ENCODE measurements at regions not wholly inside any gene's neighbourhood (a gene's known extent, or its start where the extent isn't known, plus 50 kb on each side); places are given as distances from the start of the nearest gene placed in this dataset.

DNA sequence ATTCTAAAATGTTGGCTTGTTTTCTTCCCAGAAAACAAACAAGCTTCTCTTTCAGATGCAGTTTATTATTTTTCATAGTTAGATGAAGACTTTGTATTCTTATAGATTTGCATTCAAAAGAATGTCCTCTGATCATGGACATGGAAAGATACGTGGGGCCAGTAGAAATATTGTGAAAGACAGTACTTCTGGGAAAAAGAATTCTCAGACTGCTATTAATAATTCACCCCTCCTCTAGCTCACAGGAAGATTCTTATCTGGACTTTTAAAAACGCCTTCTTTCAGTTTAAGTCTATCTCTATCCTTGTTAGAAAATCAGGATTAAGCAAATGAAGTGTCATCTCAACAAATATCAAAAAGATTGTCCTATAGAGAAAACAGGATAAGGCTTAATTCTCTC, 514.1 kb upstream of the ADAMTS9 start:
- intact Hi-C loops (cut with DNase I; ENCODE audit: low total_unique reads): no loop called here
- 35 to 49% methylated on average over 2 of the region's 2 CpGs for WGBS, 2 donors
- no peak for TF ChIP-seq POLR2A (IDR thresholded peaks at IDR 0.05)
- TF ChIP-seq, protein P1, sequence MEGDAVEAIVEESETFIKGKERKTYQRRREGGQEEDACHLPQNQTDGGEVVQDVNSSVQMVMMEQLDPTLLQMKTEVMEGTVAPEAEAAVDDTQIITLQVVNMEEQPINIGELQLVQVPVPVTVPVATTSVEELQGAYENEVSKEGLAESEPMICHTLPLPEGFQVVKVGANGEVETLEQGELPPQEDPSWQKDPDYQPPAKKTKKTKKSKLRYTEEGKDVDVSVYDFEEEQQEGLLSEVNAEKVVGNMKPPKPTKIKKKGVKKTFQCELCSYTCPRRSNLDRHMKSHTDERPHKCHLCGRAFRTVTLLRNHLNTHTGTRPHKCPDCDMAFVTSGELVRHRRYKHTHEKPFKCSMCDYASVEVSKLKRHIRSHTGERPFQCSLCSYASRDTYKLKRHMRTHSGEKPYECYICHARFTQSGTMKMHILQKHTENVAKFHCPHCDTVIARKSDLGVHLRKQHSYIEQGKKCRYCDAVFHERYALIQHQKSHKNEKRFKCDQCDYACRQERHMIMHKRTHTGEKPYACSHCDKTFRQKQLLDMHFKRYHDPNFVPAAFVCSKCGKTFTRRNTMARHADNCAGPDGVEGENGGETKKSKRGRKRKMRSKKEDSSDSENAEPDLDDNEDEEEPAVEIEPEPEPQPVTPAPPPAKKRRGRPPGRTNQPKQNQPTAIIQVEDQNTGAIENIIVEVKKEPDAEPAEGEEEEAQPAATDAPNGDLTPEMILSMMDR (IDR thresholded peaks at IDR 0.05): no peak
- no peak for DNase-seq (ENCODE audit: low spot score in 2 of 2)
- no peak overlapping the region for H3K4me3 ChIP-seq (ENCODE audit: low read depth, poor library complexity, severe bottlenecking)

DNA sequence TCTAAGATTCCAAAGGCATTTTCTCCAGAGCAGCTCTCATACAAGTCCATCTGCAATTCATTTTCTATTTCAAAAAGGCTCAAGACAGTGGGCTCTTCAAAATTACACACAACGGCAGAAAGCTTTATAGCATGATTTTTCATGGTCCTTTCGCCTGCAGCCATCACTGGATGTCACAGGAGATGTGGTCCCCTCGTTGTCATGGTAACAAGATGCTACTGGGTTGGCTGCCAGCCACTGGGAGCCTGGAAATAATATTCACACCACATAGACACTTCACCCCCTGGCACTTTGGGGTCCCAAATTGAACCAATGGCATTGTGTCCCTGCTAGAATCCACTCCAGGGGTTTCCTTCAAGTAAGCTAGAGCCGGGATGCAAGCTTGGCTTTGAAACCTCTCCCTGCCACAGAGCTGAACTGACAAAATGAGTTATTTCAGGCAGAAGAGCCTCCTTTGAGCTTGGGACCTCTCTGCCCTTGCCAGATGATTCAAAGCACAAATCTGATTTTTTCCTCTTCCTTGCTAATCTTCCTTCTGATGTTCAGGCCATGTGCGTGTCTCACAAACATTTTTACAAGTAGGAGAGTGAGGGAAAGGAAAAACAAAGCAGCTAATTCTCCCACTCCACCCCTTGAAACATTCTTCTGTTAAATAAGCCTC, 512.6 kb upstream of the ADAMTS9 start:
- 64 to 68% methylated on average over 5 of the region's 5 CpGs for WGBS, 2 donors
- no peak for DNase-seq (ENCODE audit: low spot score in 2 of 2)
- intact Hi-C loops (cut with DNase I; ENCODE audit: low total_unique reads): no loop called here
- no peak overlapping the region for H3K4me3 ChIP-seq (ENCODE audit: low read depth, poor library complexity, severe bottlenecking)
- TF ChIP-seq POLR2A (IDR thresholded peaks at IDR 0.05): no peak
- TF ChIP-seq, protein P1 (IDR thresholded peaks at IDR 0.05): no peak

DNA sequence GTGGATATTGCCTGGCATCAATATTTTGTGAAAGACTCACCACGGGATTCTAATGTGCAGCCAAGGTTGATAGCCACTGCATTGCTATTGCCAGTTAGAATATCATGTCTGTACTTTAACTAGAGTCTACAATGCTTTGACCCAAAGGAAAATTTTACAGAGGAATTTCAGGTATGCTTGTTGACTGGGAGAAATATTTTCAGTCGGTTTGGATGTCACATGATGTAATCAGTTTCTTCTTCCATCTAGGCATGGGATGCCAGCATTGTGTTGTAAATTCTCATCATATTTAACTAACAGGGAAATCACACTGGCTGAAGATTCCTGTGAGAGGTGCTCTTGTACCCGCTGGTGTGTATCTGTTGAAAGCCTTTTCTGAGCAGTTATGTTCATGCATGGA, 508.9 kb upstream of the ADAMTS9 start:
- TF ChIP-seq, protein P1 (IDR thresholded peaks at IDR 0.05): no peak
- no peak for TF ChIP-seq POLR2A (IDR thresholded peaks at IDR 0.05)
- intact Hi-C loops (cut with DNase I; ENCODE audit: low total_unique reads): no loop called here
- 42 to 52% methylated on average over 3 of the region's 3 CpGs for WGBS, 2 donors
- H3K4me3 ChIP-seq (ENCODE audit: low read depth, poor library complexity, severe bottlenecking): no peak overlapping the region
- DNase-seq (ENCODE audit: low spot score in 2 of 2): no peak

DNA sequence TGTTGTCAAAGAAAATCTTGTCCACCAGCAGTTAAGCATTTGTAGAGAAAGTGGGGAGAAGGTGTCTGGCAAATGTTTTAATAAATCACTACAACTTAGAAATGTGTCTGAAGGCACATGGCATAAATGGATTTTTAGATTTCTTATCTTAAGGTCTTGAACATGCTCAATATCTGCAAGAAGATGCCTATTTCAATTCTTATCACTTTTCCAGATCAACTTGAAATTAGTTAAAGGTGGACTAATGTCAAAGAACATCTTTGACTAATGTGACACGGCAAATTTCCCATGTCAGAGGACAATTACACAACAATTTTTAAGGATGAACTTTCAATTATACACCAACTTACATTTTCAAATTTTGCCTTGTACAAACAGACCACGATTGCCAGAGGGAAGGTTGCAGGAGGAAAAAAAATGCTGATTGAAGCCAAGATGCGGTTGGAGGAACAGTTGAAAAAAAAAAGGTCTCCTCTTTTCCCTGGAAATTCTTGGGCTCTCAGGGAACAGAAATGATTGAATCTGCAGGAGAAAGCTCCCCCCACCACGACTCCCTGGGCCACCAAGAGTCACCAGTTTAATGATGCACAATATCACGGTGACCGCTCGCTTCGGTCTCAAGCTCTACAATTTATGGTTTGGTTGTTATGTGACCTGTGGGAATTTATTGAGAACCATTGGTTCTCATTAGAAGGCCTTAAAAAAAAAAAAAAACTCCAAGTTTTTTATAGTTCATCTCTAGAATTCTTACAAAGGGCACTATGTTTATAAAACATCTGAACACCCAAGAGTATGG, 507.6 kb upstream of the ADAMTS9 start:
- intact Hi-C loops (cut with DNase I; ENCODE audit: low total_unique reads): no loop called here
- 65 to 68% methylated on average over 8 of the region's 8 CpGs for WGBS, 2 donors
- no peak for TF ChIP-seq POLR2A (IDR thresholded peaks at IDR 0.05)
- TF ChIP-seq, protein P1 (IDR thresholded peaks at IDR 0.05): no peak

DNA sequence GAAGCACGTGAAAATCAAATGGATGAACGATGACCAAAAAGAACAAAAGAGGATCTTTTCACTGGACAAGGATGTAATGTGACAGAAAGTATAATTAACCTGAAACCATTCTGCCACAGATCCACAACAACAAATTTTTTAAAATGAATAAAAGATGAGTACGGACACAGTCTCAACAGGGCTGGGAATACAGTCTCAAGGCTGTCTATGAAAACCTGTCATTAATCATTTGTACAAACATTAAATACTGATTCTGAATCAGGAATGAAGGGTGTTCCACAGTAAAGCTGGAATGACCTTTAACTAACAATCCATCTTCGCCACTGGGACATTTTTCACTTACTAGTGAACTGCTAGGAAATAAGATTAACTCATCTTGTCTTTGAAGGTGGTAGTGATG, 506.9 kb upstream of the ADAMTS9 start:
- WGBS, 2 donors: 92 to 93% methylated on average over 4 of the region's 4 CpGs
- no peak overlapping the region for H3K4me3 ChIP-seq (ENCODE audit: low read depth, poor library complexity, severe bottlenecking)
- intact Hi-C loops (cut with DNase I; ENCODE audit: low total_unique reads): no loop called here
- TF ChIP-seq POLR2A (IDR thresholded peaks at IDR 0.05): no peak
- TF ChIP-seq, protein P1 (IDR thresholded peaks at IDR 0.05): no peak
- DNase-seq (ENCODE audit: low spot score in 2 of 2): no peak

More for the DNA sequence above, 507.6 kb upstream of the ADAMTS9 start:
- no peak overlapping the region for H3K4me3 ChIP-seq (ENCODE audit: low read depth, poor library complexity, severe bottlenecking)
- no peak for DNase-seq (ENCODE audit: low spot score in 2 of 2)
